GM23338 (cell line): ENCODE measurements at regions not wholly inside any gene's neighbourhood (a gene's known extent, or its start where the extent isn't known, plus 50 kb on each side); places are given as distances from the start of the nearest gene placed in this dataset.

Source experiments
- ATAC-seq: fragments of 200-7000 bp; cut with Tn5 transposase; 3 replicates; pipeline ENCODE4 v1.9.1; 2020
- DNase-seq: peaks from one replicate; pipeline ENCODE4 v3.0.0-alpha.2; 2015; ENCODE audit warnings: low spot score
- H2AFZ ChIP-seq: fragments of 200-600 bp; sonication (generic); 2 replicates; pipeline ENCODE4 v1.8.0; 2016; ENCODE audit warnings: antibody characterized with exemption, mild to moderate bottlenecking, moderate library complexity
- H3F3A ChIP-seq: fragments of 200-600 bp; sonication (generic); replicated peaks from 2 replicates; pipeline ENCODE4 v1.8.0; 2017; ENCODE audit warnings: antibody characterized with exemption, mixed run types, low read depth
- H3K27ac ChIP-seq: fragments of 200-600 bp; sonication (generic); 2 replicates; pipeline ENCODE4 v1.6.1; 2016; ENCODE audit warnings: low read depth
- H3K27me3 ChIP-seq: fragments of 200-600 bp; sonication (generic); 2 replicates; pipeline ENCODE4 v1.8.0; 2016; ENCODE audit warnings: mild to moderate bottlenecking, mixed run types, moderate library complexity; ENCODE audit not compliant: insufficient read depth
- H3K36me3 ChIP-seq: fragments of 200-600 bp; sonication (generic); 2 replicates; pipeline ENCODE4 v1.8.0; 2016; ENCODE audit warnings: mild to moderate bottlenecking; ENCODE audit not compliant: insufficient read depth
- H3K4me1 ChIP-seq: fragments of 200-600 bp; sonication (generic); 2 replicates; pipeline ENCODE4 v1.8.0; 2016; ENCODE audit warnings: mild to moderate bottlenecking, moderate library complexity; ENCODE audit not compliant: insufficient read depth
- H3K4me2 ChIP-seq: fragments of 200-600 bp; sonication (generic); 2 replicates; pipeline ENCODE4 v1.7.1; 2017; ENCODE audit warnings: mixed run types
- H3K4me3 ChIP-seq: fragments of 200-600 bp; sonication (generic); 2 replicates; pipeline ENCODE4 v1.6.1; 2016; ENCODE audit warnings: mixed run types
- H3K79me2 ChIP-seq: fragments of 200-600 bp; sonication (generic); replicated peaks from 2 replicates; pipeline ENCODE4 v1.8.0; 2017; ENCODE audit warnings: mild to moderate bottlenecking; ENCODE audit not compliant: insufficient read depth
- H3K9me2 ChIP-seq: fragments of 200-600 bp; sonication (generic); 2 replicates; pipeline ENCODE4 v1.8.0; 2017; ENCODE audit not compliant: insufficient read depth
- H4K20me1 ChIP-seq: fragments of 200-600 bp; sonication (generic); replicated peaks from 2 replicates; pipeline ENCODE4 v1.8.0; 2017; ENCODE audit warnings: mild to moderate bottlenecking; ENCODE audit not compliant: insufficient read depth
- H3K27ac Mint-ChIP-seq: 2 replicates; pipeline ENCODE4 v1.8.0; 2020; ENCODE audit warnings: inconsistent platforms, mild to moderate bottlenecking, moderate library complexity, mixed read lengths
- H3K27me3 Mint-ChIP-seq: 3 replicates; pipeline ENCODE4 v1.8.0; 2022; ENCODE audit warnings: low read depth, mild to moderate bottlenecking, moderate library complexity, mixed read lengths, inconsistent platforms; ENCODE audit not compliant: insufficient read depth, poor library complexity
- H3K36me3 Mint-ChIP-seq: 3 replicates; pipeline ENCODE4 v1.8.0; 2021; ENCODE audit warnings: low read depth, mild to moderate bottlenecking, inconsistent platforms, moderate library complexity, mixed read lengths
- H3K4me1 Mint-ChIP-seq: 3 replicates; pipeline ENCODE4 v1.8.0; 2020; ENCODE audit warnings: mild to moderate bottlenecking, inconsistent platforms, mixed read lengths
- H3K4me3 Mint-ChIP-seq: 3 replicates; pipeline ENCODE4 v1.8.0; 2021; ENCODE audit warnings: moderate library complexity, mild to moderate bottlenecking, inconsistent platforms, mixed read lengths
- H3K9me3 Mint-ChIP-seq: 3 replicates; pipeline ENCODE4 v1.8.0; 2020; ENCODE audit warnings: moderate library complexity, mild to moderate bottlenecking, inconsistent platforms, mixed read lengths
- CREB1 ChIP-seq: fragments of 250-450 bp; sonication (Bioruptor Pico); IDR thresholded peaks from 2 replicates; pipeline ENCODE4 v1.5.0; 2020; ENCODE audit warnings: low read depth, mild to moderate bottlenecking, moderate library complexity
- EZH2 ChIP-seq: fragments of 200-600 bp; sonication (generic); IDR thresholded peaks from one replicate; pipeline ENCODE4 v1.8.0; 2017; ENCODE audit warnings: antibody characterized with exemption, mild to moderate bottlenecking, low read depth; ENCODE audit not compliant: unreplicated experiment
- EZH2phosphoT487 ChIP-seq: fragments of 200-600 bp; sonication (generic); IDR thresholded peaks from one replicate; pipeline ENCODE4 v1.8.1; 2018; ENCODE audit warnings: antibody characterized with exemption; ENCODE audit not compliant: unreplicated experiment
- JUNB ChIP-seq: IDR thresholded peaks from one replicate; pipeline ENCODE4 v1.6.1; 2016; ENCODE audit warnings: antibody characterized with exemption; ENCODE audit not compliant: unreplicated experiment
- POLR2AphosphoS5 ChIP-seq: IDR thresholded peaks from 2 replicates; pipeline ENCODE4 v1.6.1; 2016; ENCODE audit warnings: antibody characterized with exemption, low read depth
- ZNF331 ChIP-seq: fragments of 250-450 bp; sonication (Bioruptor Pico); IDR thresholded peaks from 2 replicates; pipeline ENCODE4 v1.5.0; 2020; ENCODE audit warnings: low read depth, mild to moderate bottlenecking, moderate library complexity
- TF ChIP-seq, protein P1 (sequence below): fragments of 250-450 bp; sonication (Bioruptor Pico); IDR thresholded peaks from 2 replicates; pipeline ENCODE4 v1.5.0; 2020; ENCODE audit warnings: mild to moderate bottlenecking, moderate library complexity
- TF ChIP-seq, protein P2 (sequence below), 2 experiments: fragments of 200-600 bp in 1 of 2; sonication (generic) in 1 of 2; conservative IDR thresholded peaks; 2 replicates each; pipeline versions ENCODE4 v1.5.1 to v1.6.1; 2016 to 2017; ENCODE audit warnings: antibody characterized with exemption in 2 of 2, low read depth in 2 of 2, mild to moderate bottlenecking in 2 of 2, moderate library complexity in 1 of 2
- TF ChIP-seq, protein P3 (sequence below): IDR thresholded peaks from 2 replicates; pipeline ENCODE4 v1.6.1; 2016; ENCODE audit warnings: antibody characterized with exemption

DNA sequence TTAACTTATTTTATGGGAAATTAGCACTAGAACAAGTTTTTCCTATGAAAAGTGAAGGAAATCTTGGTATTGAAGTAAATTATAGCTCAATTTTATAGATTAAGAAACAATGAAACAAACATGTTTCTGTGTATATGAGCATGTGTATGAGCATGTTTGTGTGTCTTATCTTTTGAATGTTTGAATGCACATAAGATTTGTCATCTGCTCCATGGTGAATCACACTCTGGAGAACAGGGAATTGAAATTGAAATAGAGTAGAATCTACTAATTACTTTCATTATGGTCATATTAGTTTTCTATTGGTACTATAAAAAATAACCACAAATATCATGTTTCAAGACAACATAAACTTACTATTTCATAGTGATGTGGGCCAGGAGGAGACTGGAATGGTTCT, 646.6 kb downstream of the OTOL1 start:
- no peaks in the 10 kb centered on the region for H3K4me1 Mint-ChIP-seq
- no peaks in the 10 kb centered on the region for H3K36me3 Mint-ChIP-seq
- H3K36me3 ChIP-seq = no peaks in the 10 kb centered on the region

DNA sequence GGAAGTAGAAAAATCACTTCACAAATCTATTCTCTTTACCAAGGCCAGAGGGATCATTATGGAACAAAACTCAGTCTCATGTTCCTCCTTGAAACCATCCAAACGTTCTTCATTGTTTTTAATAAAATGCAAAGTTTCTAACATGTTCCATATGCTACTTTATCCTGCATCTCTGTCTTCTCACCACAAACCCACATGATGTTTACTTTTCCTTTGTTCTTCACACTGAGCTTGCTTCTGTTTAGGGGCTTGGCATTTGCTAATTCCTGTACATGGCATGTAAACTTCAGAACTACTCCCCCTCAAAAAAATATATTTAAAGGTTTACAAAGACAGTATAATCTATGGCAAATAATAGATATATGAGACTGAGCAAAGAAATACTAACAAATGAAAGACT, 651.4 kb downstream of the OTOL1 start:
- Mint-ChIP-seq H3K27me3 (no peaks in the 10 kb centered on the region), H3K36me3 (no peaks in the 10 kb centered on the region), H3K9me3 (no peaks in the 10 kb centered on the region), H3K4me3 (no peak overlapping the region), H3K27ac (no peak overlapping the region), H3K4me1 (no peaks in the 10 kb centered on the region)
- no peak for ATAC-seq
- no peaks in the 10 kb centered on the region for H4K20me1 ChIP-seq
- no peak overlapping the region for H2AFZ ChIP-seq
- no peaks in the 10 kb centered on the region for H3K4me1 ChIP-seq
- H3K36me3 ChIP-seq = no peaks in the 10 kb centered on the region
- DNase-seq = no peak
- TF ChIP-seq EZH2 (no peak), ZNF331 (CRISPR knock-in tag) (no peak)
- TF ChIP-seq, protein P1, sequence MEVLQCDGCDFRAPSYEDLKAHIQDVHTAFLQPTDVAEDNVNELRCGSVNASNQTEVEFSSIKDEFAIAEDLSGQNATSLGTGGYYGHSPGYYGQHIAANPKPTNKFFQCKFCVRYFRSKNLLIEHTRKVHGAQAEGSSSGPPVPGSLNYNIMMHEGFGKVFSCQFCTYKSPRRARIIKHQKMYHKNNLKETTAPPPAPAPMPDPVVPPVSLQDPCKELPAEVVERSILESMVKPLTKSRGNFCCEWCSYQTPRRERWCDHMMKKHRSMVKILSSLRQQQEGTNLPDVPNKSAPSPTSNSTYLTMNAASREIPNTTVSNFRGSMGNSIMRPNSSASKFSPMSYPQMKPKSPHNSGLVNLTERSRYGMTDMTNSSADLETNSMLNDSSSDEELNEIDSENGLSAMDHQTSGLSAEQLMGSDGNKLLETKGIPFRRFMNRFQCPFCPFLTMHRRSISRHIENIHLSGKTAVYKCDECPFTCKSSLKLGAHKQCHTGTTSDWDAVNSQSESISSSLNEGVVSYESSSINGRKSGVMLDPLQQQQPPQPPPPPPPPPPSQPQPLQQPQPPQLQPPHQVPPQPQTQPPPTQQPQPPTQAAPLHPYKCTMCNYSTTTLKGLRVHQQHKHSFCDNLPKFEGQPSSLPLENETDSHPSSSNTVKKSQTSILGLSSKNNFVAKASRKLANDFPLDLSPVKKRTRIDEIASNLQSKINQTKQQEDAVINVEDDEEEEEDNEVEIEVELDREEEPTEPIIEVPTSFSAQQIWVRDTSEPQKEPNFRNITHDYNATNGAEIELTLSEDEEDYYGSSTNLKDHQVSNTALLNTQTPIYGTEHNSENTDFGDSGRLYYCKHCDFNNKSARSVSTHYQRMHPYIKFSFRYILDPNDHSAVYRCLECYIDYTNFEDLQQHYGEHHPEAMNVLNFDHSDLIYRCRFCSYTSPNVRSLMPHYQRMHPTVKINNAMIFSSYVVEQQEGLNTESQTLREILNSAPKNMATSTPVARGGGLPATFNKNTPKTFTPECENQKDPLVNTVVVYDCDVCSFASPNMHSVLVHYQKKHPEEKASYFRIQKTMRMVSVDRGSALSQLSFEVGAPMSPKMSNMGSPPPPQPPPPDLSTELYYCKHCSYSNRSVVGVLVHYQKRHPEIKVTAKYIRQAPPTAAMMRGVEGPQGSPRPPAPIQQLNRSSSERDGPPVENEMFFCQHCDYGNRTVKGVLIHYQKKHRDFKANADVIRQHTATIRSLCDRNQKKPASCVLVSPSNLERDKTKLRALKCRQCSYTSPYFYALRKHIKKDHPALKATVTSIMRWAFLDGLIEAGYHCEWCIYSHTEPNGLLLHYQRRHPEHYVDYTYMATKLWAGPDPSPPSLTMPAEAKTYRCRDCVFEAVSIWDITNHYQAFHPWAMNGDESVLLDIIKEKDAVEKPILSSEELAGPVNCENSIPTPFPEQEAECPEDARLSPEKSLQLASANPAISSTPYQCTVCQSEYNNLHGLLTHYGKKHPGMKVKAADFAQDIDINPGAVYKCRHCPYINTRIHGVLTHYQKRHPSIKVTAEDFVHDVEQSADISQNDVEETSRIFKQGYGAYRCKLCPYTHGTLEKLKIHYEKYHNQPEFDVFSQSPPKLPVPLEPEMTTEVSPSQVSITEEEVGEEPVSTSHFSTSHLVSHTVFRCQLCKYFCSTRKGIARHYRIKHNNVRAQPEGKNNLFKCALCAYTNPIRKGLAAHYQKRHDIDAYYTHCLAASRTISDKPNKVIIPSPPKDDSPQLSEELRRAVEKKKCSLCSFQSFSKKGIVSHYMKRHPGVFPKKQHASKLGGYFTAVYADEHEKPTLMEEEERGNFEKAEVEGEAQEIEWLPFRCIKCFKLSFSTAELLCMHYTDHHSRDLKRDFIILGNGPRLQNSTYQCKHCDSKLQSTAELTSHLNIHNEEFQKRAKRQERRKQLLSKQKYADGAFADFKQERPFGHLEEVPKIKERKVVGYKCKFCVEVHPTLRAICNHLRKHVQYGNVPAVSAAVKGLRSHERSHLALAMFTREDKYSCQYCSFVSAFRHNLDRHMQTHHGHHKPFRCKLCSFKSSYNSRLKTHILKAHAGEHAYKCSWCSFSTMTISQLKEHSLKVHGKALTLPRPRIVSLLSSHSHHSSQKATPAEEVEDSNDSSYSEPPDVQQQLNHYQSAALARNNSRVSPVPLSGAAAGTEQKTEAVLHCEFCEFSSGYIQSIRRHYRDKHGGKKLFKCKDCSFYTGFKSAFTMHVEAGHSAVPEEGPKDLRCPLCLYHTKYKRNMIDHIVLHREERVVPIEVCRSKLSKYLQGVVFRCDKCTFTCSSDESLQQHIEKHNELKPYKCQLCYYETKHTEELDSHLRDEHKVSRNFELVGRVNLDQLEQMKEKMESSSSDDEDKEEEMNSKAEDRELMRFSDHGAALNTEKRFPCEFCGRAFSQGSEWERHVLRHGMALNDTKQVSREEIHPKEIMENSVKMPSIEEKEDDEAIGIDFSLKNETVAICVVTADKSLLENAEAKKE (CRISPR knock-in tag) = no peak
- TF ChIP-seq, protein P2, sequence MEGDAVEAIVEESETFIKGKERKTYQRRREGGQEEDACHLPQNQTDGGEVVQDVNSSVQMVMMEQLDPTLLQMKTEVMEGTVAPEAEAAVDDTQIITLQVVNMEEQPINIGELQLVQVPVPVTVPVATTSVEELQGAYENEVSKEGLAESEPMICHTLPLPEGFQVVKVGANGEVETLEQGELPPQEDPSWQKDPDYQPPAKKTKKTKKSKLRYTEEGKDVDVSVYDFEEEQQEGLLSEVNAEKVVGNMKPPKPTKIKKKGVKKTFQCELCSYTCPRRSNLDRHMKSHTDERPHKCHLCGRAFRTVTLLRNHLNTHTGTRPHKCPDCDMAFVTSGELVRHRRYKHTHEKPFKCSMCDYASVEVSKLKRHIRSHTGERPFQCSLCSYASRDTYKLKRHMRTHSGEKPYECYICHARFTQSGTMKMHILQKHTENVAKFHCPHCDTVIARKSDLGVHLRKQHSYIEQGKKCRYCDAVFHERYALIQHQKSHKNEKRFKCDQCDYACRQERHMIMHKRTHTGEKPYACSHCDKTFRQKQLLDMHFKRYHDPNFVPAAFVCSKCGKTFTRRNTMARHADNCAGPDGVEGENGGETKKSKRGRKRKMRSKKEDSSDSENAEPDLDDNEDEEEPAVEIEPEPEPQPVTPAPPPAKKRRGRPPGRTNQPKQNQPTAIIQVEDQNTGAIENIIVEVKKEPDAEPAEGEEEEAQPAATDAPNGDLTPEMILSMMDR (conservative IDR thresholded peaks at IDR 0.05; ENCODE audit: low read depth in 2 of 2) = no peak
- TF ChIP-seq, protein P3, sequence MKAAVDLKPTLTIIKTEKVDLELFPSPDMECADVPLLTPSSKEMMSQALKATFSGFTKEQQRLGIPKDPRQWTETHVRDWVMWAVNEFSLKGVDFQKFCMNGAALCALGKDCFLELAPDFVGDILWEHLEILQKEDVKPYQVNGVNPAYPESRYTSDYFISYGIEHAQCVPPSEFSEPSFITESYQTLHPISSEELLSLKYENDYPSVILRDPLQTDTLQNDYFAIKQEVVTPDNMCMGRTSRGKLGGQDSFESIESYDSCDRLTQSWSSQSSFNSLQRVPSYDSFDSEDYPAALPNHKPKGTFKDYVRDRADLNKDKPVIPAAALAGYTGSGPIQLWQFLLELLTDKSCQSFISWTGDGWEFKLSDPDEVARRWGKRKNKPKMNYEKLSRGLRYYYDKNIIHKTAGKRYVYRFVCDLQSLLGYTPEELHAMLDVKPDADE = no peak
- no peak overlapping the region for H3K4me2 ChIP-seq
- no peak overlapping the region for H3K4me3 ChIP-seq
- H3K9me2 ChIP-seq = no peaks in the 10 kb centered on the region; the same call in 1 of the 2 replicates
- H3K79me2 ChIP-seq = no peaks in the 10 kb centered on the region
- H3K27me3 ChIP-seq = no peaks in the 10 kb centered on the region
- H3F3A ChIP-seq = no peaks in the 10 kb centered on the region
- H3K27ac ChIP-seq = no peak overlapping the region

More for the DNA sequence above, 646.6 kb downstream of the OTOL1 start:
- Mint-ChIP-seq H3K27me3 (no peaks in the 10 kb centered on the region), H3K9me3 (no peaks in the 10 kb centered on the region), H3K4me3 (no peak overlapping the region), H3K27ac (no peak overlapping the region)
- DNase-seq = no peak
- no peak overlapping the region for H3K4me2 ChIP-seq
- H4K20me1 ChIP-seq = no peaks in the 10 kb centered on the region
- no peaks in the 10 kb centered on the region for H3K79me2 ChIP-seq
- TF ChIP-seq EZH2phosphoT487 (no peak), POLR2AphosphoS5 (no peak), ZNF331 (CRISPR knock-in tag) (no peak), CREB1 (CRISPR knock-in tag) (no peak), EZH2 (no peak), JUNB (no peak)
- TF ChIP-seq, protein P2 (conservative IDR thresholded peaks at IDR 0.05; ENCODE audit: low read depth in 2 of 2) = no peak
- no peaks in the 10 kb centered on the region for H3K27me3 ChIP-seq
- no peak overlapping the region for H3K4me3 ChIP-seq
- H3F3A ChIP-seq = no peaks in the 10 kb centered on the region
- no peak overlapping the region for H3K27ac ChIP-seq
- H3K9me2 ChIP-seq = no peaks in the 10 kb centered on the region
- ATAC-seq = no peak
- H2AFZ ChIP-seq = no peak overlapping the region
- H3K4me1 ChIP-seq = no peaks in the 10 kb centered on the region
